Epithelial cell of esophagus (primary cell): ENCODE measurements at regions not wholly inside any gene's neighbourhood (a gene's known extent, or its start where the extent isn't known, plus 50 kb on each side); places are given as distances from the start of the nearest gene placed in this dataset.

Experiments
- DNase-seq: peaks from one replicate; pipeline ENCODE4 v3.0.0; 2010; ENCODE audit warnings: low read depth
- H3K4me3 ChIP-seq: 2 replicates; pipeline ENCODE4 v1.5.1; 2011; ENCODE audit warnings: mild to moderate bottlenecking, low read length, control low read depth
- TF ChIP-seq, protein P1 (sequence below): IDR thresholded peaks from 2 replicates; pipeline ENCODE4 v1.5.1; 2011; ENCODE audit warnings: low read depth, mild to moderate bottlenecking, low read length, control low read depth, inconsistent platforms; ENCODE audit not compliant: insufficient read depth; ENCODE audit errors: missing control alignments

DNA sequence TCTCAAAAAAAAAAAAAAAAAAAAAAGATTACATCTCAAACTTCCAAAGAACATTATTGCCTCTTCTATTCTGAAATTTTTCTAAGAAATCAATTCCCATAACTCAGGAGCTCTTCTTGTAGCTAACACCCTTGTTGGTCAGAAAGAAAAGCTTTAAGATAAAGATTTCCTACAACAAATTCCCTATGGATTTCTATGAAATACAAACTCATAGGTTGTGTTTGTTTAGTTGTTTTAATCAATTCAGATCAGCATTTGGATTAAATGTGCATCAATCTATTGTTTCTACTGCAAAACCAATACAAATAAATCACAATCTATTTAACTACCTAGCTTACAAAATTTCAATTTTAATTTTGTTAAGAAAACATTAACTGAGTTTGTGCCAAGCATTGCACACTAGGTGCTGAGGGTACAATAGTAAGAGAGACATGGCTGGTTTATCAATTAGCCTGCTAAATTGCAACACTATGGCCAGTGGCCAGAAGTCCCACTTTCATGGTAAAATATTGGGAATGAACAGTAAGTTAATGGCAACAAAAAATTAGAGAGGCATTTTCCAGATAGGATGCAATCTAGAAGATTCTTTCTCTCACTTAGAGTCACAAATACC, 80.2 kb upstream of the MYCN start:
- no peak overlapping the region for H3K4me3 ChIP-seq
- TF ChIP-seq, protein P1, sequence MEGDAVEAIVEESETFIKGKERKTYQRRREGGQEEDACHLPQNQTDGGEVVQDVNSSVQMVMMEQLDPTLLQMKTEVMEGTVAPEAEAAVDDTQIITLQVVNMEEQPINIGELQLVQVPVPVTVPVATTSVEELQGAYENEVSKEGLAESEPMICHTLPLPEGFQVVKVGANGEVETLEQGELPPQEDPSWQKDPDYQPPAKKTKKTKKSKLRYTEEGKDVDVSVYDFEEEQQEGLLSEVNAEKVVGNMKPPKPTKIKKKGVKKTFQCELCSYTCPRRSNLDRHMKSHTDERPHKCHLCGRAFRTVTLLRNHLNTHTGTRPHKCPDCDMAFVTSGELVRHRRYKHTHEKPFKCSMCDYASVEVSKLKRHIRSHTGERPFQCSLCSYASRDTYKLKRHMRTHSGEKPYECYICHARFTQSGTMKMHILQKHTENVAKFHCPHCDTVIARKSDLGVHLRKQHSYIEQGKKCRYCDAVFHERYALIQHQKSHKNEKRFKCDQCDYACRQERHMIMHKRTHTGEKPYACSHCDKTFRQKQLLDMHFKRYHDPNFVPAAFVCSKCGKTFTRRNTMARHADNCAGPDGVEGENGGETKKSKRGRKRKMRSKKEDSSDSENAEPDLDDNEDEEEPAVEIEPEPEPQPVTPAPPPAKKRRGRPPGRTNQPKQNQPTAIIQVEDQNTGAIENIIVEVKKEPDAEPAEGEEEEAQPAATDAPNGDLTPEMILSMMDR = no peak
- DNase-seq = no peak

DNA sequence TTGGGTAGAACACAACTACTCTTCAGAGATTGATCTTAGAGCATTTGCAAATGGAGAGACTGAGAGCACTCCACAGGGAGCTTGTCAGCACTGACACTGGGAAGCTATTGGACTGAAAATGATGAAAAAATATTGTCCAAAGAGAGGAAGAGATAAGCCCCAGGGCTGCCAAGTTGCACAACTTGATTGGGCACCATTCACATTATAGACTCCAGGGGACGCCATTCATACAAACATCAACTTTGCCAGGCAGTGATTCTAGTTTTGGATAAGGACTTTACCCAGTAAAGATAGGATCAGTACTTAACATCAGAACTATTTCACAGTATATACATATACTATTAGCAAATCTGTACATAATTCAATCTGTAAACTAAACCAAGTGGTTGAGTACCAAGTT, 79.6 kb upstream of the MYCN start:
- H3K4me3 ChIP-seq = no peak overlapping the region
- DNase-seq = no peak
- TF ChIP-seq, protein P1 = peak; percentile 9

DNA sequence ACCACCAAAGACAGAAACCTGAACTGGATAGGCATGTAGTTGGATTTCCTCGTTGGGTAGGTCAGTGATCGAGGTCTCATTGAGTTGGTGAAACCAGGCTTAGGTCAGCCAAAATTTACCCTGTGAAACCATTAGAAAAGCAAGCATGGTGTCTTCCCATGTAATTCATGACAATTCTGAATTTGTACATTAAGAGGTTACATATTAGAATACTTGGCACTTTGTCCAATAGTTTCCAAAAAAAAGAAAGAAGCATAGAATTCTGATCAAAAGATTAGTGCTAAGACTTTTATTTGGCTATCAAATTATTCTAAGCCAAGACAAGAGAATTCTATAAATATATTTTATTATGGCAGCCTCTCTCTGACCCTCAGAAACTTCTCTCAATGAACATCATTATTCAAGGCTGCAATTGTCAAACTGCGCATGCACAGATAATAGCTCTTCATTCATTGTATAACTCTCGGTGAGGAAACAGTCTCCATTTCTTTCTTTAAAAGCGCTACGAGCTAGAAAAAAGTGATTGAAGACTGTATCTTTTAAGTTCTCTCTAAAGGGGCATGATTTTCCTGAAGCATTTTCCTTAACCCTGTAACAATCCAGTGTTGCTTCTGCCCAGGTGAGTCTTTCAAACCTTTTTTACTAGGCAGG, 79.1 kb upstream of the MYCN start:
- TF ChIP-seq, protein P1 = no peak

DNA sequence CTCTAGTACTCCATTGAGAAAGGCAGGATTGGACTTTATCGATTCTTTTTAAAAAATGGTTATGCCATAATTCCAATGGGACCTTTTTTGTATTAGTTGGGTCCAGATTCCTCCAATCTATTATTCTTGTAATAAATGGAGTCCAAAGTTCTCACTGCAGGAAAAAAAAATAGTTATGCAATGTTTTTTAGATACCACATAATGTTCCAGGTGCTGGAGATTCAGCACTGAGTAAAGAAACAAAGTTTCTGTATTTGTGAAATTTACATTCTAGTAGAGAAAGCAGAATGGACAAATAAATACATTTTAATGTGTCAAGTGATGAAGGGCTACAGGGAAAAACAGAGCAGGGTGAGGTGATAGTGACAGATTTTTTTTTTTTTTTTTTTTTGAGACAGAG, 78.5 kb upstream of the MYCN start:
- no peak overlapping the region for H3K4me3 ChIP-seq
- TF ChIP-seq, protein P1 = no peak
- no peak for DNase-seq

More for the DNA sequence above, 79.1 kb upstream of the MYCN start:
- no peak overlapping the region for H3K4me3 ChIP-seq
- no peak for DNase-seq

DNA sequence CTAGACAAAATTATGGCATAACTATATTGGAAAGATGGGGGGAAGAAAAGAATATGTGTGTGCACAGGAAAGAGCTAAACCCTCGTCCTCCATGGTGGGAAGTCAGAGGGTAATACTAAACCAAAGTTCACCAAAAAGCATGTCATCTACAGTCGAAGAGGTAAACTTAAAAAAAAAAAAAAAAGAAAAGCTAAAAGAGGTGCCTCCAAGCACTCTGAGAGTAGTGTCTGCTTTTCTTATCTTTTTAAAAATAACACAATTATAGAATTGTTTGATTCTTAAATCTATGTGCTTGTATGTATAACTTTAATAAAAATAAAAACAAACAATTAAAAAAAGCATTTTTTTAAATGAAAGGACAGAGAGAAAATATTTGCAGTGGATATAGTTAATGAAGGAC, 77.3 kb upstream of the MYCN start:
- TF ChIP-seq, protein P1 = no peak
- DNase-seq = no peak
- no peak overlapping the region for H3K4me3 ChIP-seq

DNA sequence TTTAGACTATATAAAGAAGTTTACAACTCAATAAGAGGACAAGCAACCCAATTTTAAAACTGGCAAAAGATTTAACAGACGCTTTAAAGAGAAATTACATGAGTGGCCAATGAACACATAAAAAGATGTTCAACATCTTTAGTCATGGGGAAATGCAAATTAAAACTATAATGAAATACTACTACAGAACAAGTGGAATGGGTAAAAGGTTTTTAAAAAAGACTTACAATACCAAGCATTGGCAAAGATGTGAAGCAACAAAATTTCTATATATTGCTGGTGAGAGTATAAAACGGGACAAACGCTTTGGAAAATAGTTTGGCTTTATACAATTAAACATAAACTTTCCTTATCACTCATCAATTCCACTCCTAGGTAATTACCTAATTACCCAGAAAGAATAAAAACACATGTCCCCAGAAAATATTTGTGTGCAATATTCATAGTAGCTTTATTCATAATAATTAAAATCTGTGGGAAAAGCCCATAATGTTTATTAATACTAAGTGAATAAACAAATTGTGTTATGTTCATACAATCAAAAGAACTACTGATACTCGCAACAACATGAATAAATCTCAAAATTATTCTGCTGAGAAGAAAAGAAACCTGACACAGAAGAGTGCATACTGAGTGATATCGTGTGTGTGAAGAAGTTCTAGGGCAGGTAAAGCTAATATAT, 76.7 kb upstream of the MYCN start:
- H3K4me3 ChIP-seq = no peak overlapping the region
- TF ChIP-seq, protein P1 = no peak
- no peak for DNase-seq
